T-cell (primary cell): ENCODE measurements at regions not wholly inside any gene's neighbourhood (a gene's known extent, or its start where the extent isn't known, plus 50 kb on each side); places are given as distances from the start of the nearest gene placed in this dataset.

Source experiments
- ATAC-seq, 4 experiments: fragments of 200-7000 bp in 3 of 4; fragments of 150-1000 bp in 1 of 4; cut with Tn5 transposase; replicated peaks in 1 of 4; 1 replicate in 3 of 4; 2 replicates in 1 of 4; pipeline ENCODE4 v1.10.0; 2021; ENCODE audit warnings: moderate library complexity in 3 of 4, mild to moderate bottlenecking in 2 of 4, moderate number of reproducible peaks in 1 of 4
- CTCF ChIA-PET, 2 donors: fragments of 300-600 bp; sonication (Branson Sonifier 250); formaldehyde crosslinking; loops; one replicate each; lab custom pipeline; 2022; ENCODE audit warnings: antibody characterized with exemption in 2 of 2; lab: Charles Lee
- POLR2A ChIA-PET, 2 donors: fragments of 300-600 bp; sonication (Branson Sonifier 250); formaldehyde crosslinking; loops; one replicate each; lab custom pipeline; 2022; ENCODE audit warnings: antibody characterized with exemption in 2 of 2; lab: Charles Lee
- DNase-seq, 35 experiments: peaks; one replicate each; pipeline versions ENCODE4 v3.0.0 to v3.0.0-alpha.2; 2013 to 2023
- H3K27ac ChIP-seq: one replicate; pipeline ENCODE4 v1.5.1; 2013; ENCODE audit warnings: low read length
- H3K27me3 ChIP-seq, 2 experiments: replicated peaks in 1 of 2; 1 replicate in 1 of 2; 2 replicates in 1 of 2; pipeline versions ENCODE4 v1.6.1 to v1.7.0; 2013; ENCODE audit warnings: low read length in 1 of 2, mixed read lengths in 1 of 2; ENCODE audit not compliant: control insufficient read depth in 2 of 2, insufficient read depth in 2 of 2; ENCODE audit errors: extremely low read depth in 1 of 2
- H3K36me3 ChIP-seq, 2 donors: 1 replicate in 1 of 2; 2 replicates in 1 of 2; pipeline versions ENCODE4 v1.6.1 to v1.7.0; 2013; ENCODE audit warnings: low read length in 1 of 2; ENCODE audit not compliant: control insufficient read depth in 2 of 2, insufficient read depth in 1 of 2; ENCODE audit errors: extremely low read depth in 1 of 2
- H3K4me1 ChIP-seq, 2 experiments: 1 replicate in 1 of 2; 2 replicates in 1 of 2; pipeline versions ENCODE4 v1.6.1 to v1.7.0; 2013; ENCODE audit warnings: low read length in 2 of 2, mixed read lengths in 1 of 2; ENCODE audit not compliant: insufficient read depth in 2 of 2, control insufficient read depth in 1 of 2; ENCODE audit errors: extremely low read depth in 1 of 2
- H3K4me3 ChIP-seq, 2 donors: 1 replicate in 1 of 2; 2 replicates in 1 of 2; pipeline versions ENCODE4 v1.5.1 to v1.7.0; 2013; ENCODE audit warnings: mild to moderate bottlenecking in 2 of 2, low read length in 1 of 2, moderate library complexity in 1 of 2; ENCODE audit not compliant: control insufficient read depth in 1 of 2; ENCODE audit errors: extremely low read depth in 1 of 2
- H3K9me3 ChIP-seq: 2 replicates; pipeline ENCODE4 v1.7.0; 2013
- H3K27ac Mint-ChIP-seq, 2 donors: one replicate each; pipeline ENCODE4 v1.8.0; 2020 to 2021; ENCODE audit warnings: mild to moderate bottlenecking in 2 of 2, mixed read lengths in 2 of 2
- H3K27me3 Mint-ChIP-seq, 2 donors: one replicate each; pipeline ENCODE4 v1.8.0; 2021 to 2022; ENCODE audit warnings: mixed read lengths in 2 of 2
- H3K36me3 Mint-ChIP-seq: one replicate; pipeline ENCODE4 v1.8.0; 2021; ENCODE audit warnings: mixed read lengths
- H3K4me1 Mint-ChIP-seq, 3 donors: one replicate each; pipeline ENCODE4 v1.8.0; 2020 to 2022; ENCODE audit warnings: mixed read lengths in 3 of 3, mild to moderate bottlenecking in 1 of 3
- H3K4me3 Mint-ChIP-seq, 3 donors: one replicate each; pipeline ENCODE4 v1.8.0; 2020 to 2022; ENCODE audit warnings: mild to moderate bottlenecking in 3 of 3, mixed read lengths in 3 of 3, moderate library complexity in 3 of 3
- H3K9me3 Mint-ChIP-seq, 3 donors: one replicate each; pipeline ENCODE4 v1.8.0; 2020 to 2022; ENCODE audit warnings: mixed read lengths in 3 of 3
- WGBS: methylation state at CpG from one replicate; pipeline ENCODE4 v1.1.5; 2013; ENCODE audit warnings: missing lambda C conversion rate; ENCODE audit not compliant: insufficient coverage; 5-methylcytosine and 5-hydroxymethylcytosine counted together

DNA sequence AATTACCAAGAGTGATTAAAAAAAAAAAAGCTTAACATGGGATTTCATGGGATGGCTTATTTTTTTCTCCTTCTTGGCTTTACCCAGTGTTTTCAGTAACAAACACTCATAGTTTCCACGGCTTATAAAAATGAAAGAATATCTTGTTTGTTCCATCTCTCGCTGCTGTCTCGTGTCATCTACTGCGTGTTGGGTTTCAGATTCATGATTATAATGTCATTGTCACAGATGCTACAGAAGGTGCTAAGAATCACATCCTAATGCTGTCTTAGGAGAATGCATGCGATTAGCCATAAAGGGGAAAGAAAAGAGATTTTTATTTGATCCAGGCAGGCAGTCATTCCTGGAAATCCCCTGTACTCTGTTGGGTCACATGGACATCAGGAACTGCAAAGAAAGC, 1267.6 kb upstream of the TMEM132C start:
- Histone ChIP-seq H3K27ac (no peak overlapping the region), H3K27me3 (peaks cover 0 to 5% of the 10 kb centered on the region in 2 experiments), H3K36me3 (no peaks in the 10 kb centered on the region), H3K9me3 (no peaks in the 10 kb centered on the region), H3K4me3 (no peak overlapping the region), H3K4me1 (no peaks in the 10 kb centered on the region)
- WGBS: 83% methylated on average over 3 of the region's 5 CpGs
- Mint-ChIP-seq H3K27ac (no peak overlapping the region), H3K27me3 (no peaks in the 10 kb centered on the region), H3K4me3 (no peak overlapping the region), H3K9me3 (peaks cover 0 to 4% (median 3%) of the 10 kb centered on the region in 3 donors), H3K36me3 (no peaks in the 10 kb centered on the region), H3K4me1 (no peaks in the 10 kb centered on the region)
- ChIA-PET CTCF (interaction anchor here in 1 of 2 donors (0.7 kb wide), 1 partner anchor 9 kb away, joined by 3 read pairs; no protein-coding TSS in a partner anchor), POLR2A (interaction anchor here in 1 of 2 donors (0.7 kb wide), 1 partner anchor 84 kb away, joined by 5 read pairs; no protein-coding TSS in a partner anchor)
- no peak for DNase-seq
- no peak for ATAC-seq

- Histone ChIP-seq H3K4me3 (no peak overlapping the region), H3K4me1 (no peaks in the 10 kb centered on the region), H3K27ac (no peak overlapping the region), H3K36me3 (no peaks in the 10 kb centered on the region), H3K27me3 (peaks cover 0 to 3% of the 10 kb centered on the region in 2 experiments), H3K9me3 (no peaks in the 10 kb centered on the region)
- H3K9me3 Mint-ChIP-seq: peaks cover 0 to 6% (median 0%) of the 10 kb centered on the region in 3 donors
- no peaks in the 10 kb centered on the region for H3K27me3 Mint-ChIP-seq
- CTCF ChIA-PET: no interaction called here
- ATAC-seq (no peak), DNase-seq (no peak)
- POLR2A ChIA-PET: no interaction called here
- no peaks in the 10 kb centered on the region for H3K36me3 Mint-ChIP-seq
- H3K4me1 Mint-ChIP-seq: no peaks in the 10 kb centered on the region
- no peak overlapping the region for H3K27ac Mint-ChIP-seq
- H3K4me3 Mint-ChIP-seq: no peak overlapping the region
- no CpG with 5 or more reads among the region's 3 CpGs for WGBS
Measured at GRCh38 chr12:127005406-127005805, 1261.6 kb upstream of the TMEM132C start.

- ChIA-PET POLR2A (interaction anchor here in 1 of 2 donors (0.7 kb wide), 1 partner anchor 261 kb away, joined by 9 read pairs; no protein-coding TSS in a partner anchor), CTCF (interaction anchor here in 1 of 2 donors (0.6 kb wide), 1 partner anchor 637 kb away, joined by 4 read pairs; no protein-coding TSS in a partner anchor)
- no peak for ATAC-seq
- no peak overlapping the region for H3K27ac ChIP-seq
- no peak overlapping the region for H3K27ac Mint-ChIP-seq
- H3K9me3 Mint-ChIP-seq: peaks cover 0 to 12% (median 0%) of the 10 kb centered on the region in 3 donors
- no peaks in the 10 kb centered on the region for H3K4me1 ChIP-seq
- WGBS: 82% methylated on average over 6 of the region's 9 CpGs
- H3K4me3 ChIP-seq: no peak overlapping the region
- DNase-seq: no peak
- H3K36me3 Mint-ChIP-seq: no peaks in the 10 kb centered on the region
- peaks cover 4 to 5% of the 10 kb centered on the region in 2 donors for H3K27me3 Mint-ChIP-seq
- peaks cover 0 to 3% of the 10 kb centered on the region in 2 experiments for H3K27me3 ChIP-seq
- no peak overlapping the region for H3K4me3 Mint-ChIP-seq
- H3K36me3 ChIP-seq: no peaks in the 10 kb centered on the region
- no peaks in the 10 kb centered on the region for H3K4me1 Mint-ChIP-seq
- H3K9me3 ChIP-seq: no peaks in the 10 kb centered on the region
Measured at GRCh38 chr12:127006972-127007371, 1260.0 kb upstream of the TMEM132C start.

GRCh38 chr12:127008755-127009403, 1258.1 kb upstream of the TMEM132C start:
- Mint-ChIP-seq H3K4me1 (no peaks in the 10 kb centered on the region), H3K9me3 (peaks cover 0 to 17% (median 0%) of the 10 kb centered on the region in 3 donors), H3K4me3 (no peak overlapping the region), H3K27ac (no peak overlapping the region), H3K36me3 (no peaks in the 10 kb centered on the region), H3K27me3 (peaks cover 4 to 9% of the 10 kb centered on the region in 2 donors)
- WGBS: 84% methylated on average over 6 of the region's 10 CpGs
- DNase-seq (no peak), ATAC-seq (no peak)
- H3K4me1 ChIP-seq: no peaks in the 10 kb centered on the region
- H3K4me3 ChIP-seq: no peak overlapping the region
- peaks cover 0 to 3% of the 10 kb centered on the region in 2 experiments for H3K27me3 ChIP-seq
- H3K9me3 ChIP-seq: no peaks in the 10 kb centered on the region
- ChIA-PET CTCF (no interaction called here), POLR2A (no interaction called here)
- H3K27ac ChIP-seq: no peak overlapping the region
- no peaks in the 10 kb centered on the region for H3K36me3 ChIP-seq

GRCh38 chr12:127012109-127012508, 1254.9 kb upstream of the TMEM132C start:
- no peak overlapping the region for H3K4me3 ChIP-seq
- peaks cover 4 to 9% of the 10 kb centered on the region in 2 donors for H3K27me3 Mint-ChIP-seq
- H3K4me1 ChIP-seq: no peaks in the 10 kb centered on the region
- POLR2A ChIA-PET: no interaction called here
- ATAC-seq: no peak
- CTCF ChIA-PET: no interaction called here
- no peaks in the 10 kb centered on the region for H3K9me3 ChIP-seq
- no peaks in the 10 kb centered on the region for H3K36me3 Mint-ChIP-seq
- no peak for DNase-seq
- no peak overlapping the region for H3K27ac Mint-ChIP-seq
- H3K4me3 Mint-ChIP-seq: no peak overlapping the region
- H3K27ac ChIP-seq: no peak overlapping the region
- peaks cover 0 to 11% (median 0%) of the 10 kb centered on the region in 3 donors for H3K9me3 Mint-ChIP-seq
- H3K27me3 ChIP-seq: peaks cover 0 to 3% of the 10 kb centered on the region in 2 experiments
- H3K4me1 Mint-ChIP-seq: no peaks in the 10 kb centered on the region
- no peaks in the 10 kb centered on the region for H3K36me3 ChIP-seq
- WGBS: 100% methylated on average over 1 of the region's 3 CpGs

DNA sequence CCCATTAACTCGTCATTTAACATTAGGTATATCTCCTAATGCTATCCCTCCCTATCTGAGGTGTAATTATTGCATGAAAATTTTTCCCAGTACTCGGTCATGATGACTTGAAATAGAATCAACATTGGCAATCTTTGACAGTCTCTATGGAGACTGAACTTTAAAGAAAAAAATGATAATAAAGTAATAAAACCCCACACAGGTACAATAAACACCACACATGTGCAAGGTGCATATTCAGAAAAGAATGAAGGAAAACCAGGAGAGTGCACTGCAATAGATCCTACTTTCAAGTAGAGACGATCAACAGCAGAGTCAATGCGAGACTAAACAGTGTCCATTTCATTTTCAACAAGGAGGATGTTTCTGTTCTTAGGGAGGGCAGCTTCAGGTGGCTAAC, 1253.8 kb upstream of the TMEM132C start:
- Histone ChIP-seq H3K4me1 (no peaks in the 10 kb centered on the region), H3K4me3 (no peak overlapping the region), H3K36me3 (no peaks in the 10 kb centered on the region), H3K9me3 (no peaks in the 10 kb centered on the region), H3K27ac (no peak overlapping the region), H3K27me3 (peaks cover 0 to 3% of the 10 kb centered on the region in 2 experiments)
- POLR2A ChIA-PET: interaction anchor here in 1 of 2 donors (0.5 kb wide), 1 partner anchor 581 kb away, joined by 3 read pairs; no protein-coding TSS in a partner anchor
- ATAC-seq (no peak), DNase-seq (no peak)
- H3K4me3 Mint-ChIP-seq: no peak overlapping the region
- no peaks in the 10 kb centered on the region for H3K36me3 Mint-ChIP-seq
- H3K9me3 Mint-ChIP-seq: peaks cover 0 to 11% (median 0%) of the 10 kb centered on the region in 3 donors
- WGBS: no CpG with 5 or more reads among the region's 4 CpGs
- no peak overlapping the region for H3K27ac Mint-ChIP-seq
- CTCF ChIA-PET: no interaction called here
- no peaks in the 10 kb centered on the region for H3K4me1 Mint-ChIP-seq
- peaks cover 4 to 9% of the 10 kb centered on the region in 2 donors for H3K27me3 Mint-ChIP-seq
